LNCaP clone FGC (cell line): ENCODE measurements at regions not wholly inside any gene's neighbourhood (a gene's known extent, or its start where the extent isn't known, plus 50 kb on each side); places are given as distances from the start of the nearest gene placed in this dataset.

Experiments used
- DNase-seq: peaks from one replicate; pipeline ENCODE4 v3.0.0-alpha.2; 2011; ENCODE audit warnings: low read depth
- H3K4me3 ChIP-seq: 2 replicates; pipeline ENCODE4 v1.5.1; 2011; ENCODE audit warnings: mild to moderate bottlenecking, low read depth, low read length, control low read depth
- CTCF ChIP-seq: IDR thresholded peaks from 2 replicates; pipeline ENCODE4 v1.5.1; 2012; ENCODE audit warnings: mild to moderate bottlenecking; ENCODE audit not compliant: control insufficient read depth, insufficient read depth; ENCODE audit errors: extremely low read depth

GRCh38 chr1:30273456-30273855 is 449.9 kb downstream of the MATN1 start:
- no peak for TF ChIP-seq CTCF
- no peak for DNase-seq
- H3K4me3 ChIP-seq: no peak overlapping the region

DNA sequence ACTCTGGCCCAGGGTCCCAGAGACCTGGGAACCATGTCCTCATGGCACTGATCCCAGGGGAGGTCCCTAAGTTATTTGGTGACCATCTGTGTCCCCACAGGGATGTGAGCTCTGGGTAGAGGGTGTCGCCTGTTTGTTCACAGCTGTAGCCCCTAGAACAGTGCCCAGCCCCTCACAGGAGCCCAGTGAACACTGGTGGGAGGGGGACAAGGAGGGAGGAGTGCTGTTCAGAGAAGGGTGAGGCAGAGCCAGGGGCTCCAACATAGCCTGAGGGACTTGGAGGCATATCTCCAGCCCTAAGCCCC is 450.4 kb downstream of the MATN1 start:
- no peak for DNase-seq

DNA sequence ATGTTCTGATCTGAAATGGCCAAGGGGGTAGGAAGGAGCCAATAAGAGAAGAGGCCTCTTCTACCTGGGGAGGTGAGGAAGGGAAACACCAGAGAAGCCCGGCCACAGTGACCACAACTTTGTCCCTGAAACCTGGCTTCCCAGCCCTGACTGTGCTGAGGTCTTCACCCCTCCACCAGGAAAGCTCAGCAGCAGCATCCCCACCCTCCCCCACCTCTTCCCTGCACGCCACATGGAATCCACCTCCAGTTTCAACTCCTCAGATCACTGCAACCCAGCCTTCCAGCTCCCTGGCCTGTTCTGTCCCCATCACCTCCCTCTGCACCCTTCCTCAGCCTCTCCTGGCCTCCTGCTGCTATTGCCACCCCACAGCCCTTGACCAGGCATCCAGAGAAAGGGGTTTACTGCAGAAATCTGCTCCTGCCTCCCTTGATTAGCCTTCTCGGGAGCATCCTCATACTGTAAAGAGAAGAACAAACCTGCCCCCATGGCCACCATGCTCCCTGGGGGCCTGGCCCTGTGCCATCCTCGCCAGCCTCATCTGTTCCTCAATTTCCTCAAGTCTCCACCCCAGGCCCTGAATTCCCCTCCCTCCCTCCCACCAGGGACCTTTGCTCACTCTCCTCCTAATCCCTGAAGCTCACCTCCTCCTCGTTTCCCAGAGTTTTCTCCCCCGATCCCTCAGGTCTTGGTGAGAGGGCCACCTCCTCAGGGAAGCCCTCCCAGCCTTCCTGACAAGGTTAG is 450.9 kb downstream of the MATN1 start:
- H3K4me3 ChIP-seq: no peak overlapping the region
- DNase-seq: no peak
- TF ChIP-seq CTCF: no peak

More for the DNA sequence above, 450.4 kb downstream of the MATN1 start:
- H3K4me3 ChIP-seq: no peak overlapping the region
- TF ChIP-seq CTCF: no peak

DNA sequence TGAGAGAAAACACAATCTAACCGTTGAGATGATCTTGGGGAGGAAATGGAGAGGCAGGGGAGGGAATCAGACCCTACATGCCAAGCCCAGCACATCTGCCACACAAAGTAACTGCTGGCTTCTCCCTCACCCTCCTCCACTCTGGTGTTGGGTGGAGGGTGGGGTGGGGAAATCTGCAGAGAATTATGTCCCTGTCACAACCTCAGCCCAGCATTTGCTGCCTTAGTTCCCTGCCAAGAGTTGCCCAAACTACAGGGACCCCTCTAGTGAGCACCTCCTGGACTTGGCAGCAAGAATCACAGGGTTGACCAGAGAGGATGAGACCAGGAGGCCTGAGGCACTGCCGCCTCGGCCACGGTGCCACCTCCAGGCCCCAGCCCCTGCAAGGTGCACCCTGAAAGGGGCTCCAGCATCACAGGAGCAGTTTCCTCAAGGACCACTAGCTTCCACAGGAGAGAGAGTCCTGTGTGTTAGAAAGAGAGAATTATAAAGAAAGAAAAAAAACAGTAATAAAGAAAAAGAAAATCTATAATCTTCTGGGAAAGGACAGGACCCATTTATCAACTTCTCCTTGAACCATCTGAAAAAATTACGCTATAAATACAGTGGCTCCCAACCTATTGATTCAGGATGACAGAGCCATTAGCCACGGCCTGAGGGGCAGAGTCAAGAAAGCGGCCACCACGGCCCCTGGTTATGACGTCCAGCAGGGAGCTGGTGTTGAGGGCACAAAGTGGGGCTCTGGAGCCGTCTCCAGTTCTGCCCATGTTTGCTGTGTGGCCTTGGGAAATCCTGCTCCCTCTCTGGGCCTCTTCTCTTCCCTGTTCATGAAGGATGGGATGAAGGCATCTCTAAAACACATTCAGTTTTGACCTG is 451.7 kb downstream of the MATN1 start:
- no peak for TF ChIP-seq CTCF
- H3K4me3 ChIP-seq: no peak overlapping the region
- DNase-seq: no peak

DNA sequence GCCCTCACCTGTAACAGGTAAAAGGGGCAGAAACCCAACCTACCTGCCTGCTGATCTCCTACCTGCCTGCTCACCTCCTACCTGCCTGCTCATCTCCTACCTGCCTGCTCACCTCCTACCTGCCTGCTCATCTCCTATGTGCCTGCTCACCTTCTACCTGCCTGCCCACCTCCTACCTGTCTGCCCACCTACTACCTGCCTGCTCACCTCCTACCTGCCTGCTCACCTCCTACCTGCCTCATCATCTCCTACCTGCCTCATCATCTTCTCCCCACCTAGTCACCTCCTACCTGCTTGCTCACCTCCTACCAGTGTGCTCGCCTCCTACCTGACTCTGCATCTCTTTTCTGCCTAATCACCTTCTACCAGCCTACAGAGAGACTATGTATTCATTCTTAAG is 452.9 kb downstream of the MATN1 start:
- no peak overlapping the region for H3K4me3 ChIP-seq
- no peak for TF ChIP-seq CTCF
- no peak for DNase-seq

DNA sequence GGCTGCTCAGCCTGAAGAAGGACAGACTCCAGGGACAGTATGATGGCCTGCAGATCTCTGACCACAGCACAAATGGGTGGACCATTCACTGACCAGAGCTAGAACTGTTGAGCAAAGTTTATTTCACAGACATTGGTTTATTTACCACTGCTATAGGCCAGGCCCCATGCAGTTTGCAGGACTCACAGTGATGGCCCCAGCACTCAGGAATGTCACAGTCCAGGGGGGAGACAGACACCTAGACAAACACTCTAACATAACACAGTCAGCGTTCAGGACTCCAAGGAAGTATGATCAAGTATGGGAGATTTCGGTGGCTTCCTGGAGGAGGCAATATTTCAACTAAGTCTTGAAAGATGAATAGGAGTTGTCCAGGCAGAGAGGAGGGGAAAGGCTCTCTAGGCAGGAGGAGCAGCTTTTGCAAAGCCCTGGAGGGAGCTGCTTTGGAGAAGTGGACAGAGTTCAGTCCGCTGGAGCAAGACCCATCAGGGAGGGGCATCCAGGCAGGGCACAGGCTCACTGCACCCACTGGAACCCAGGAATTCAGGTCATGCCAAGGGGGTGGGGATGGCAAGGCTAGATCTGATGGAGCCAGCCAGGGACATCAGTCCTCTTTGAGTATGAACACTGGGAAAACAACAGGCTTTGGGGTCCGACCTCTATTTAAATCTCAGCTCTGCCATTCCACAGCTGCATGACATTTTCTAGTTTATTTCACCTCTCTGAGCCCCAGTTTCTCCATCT is 454.3 kb downstream of the MATN1 start:
- H3K4me3 ChIP-seq: no peak overlapping the region
- no peak for TF ChIP-seq CTCF
- DNase-seq: no peak
